Mammary epithelial cell (primary cell): ENCODE measurements at regions not wholly inside any gene's neighbourhood (a gene's known extent, or its start where the extent isn't known, plus 50 kb on each side); places are given as distances from the start of the nearest gene placed in this dataset.

Experiments
- EZH2 ChIP-seq: IDR thresholded peaks from 2 replicates; pipeline ENCODE4 v1.6.1; 2012; ENCODE audit warnings: low read length, inconsistent platforms, borderline replicate concordance
- TF ChIP-seq, protein P1 (sequence below), 2 donors: IDR thresholded peaks in 1 of 2; conservative IDR thresholded peaks in 1 of 2; 2 replicates each; pipeline ENCODE4 v1.5.1; 2011 to 2012; ENCODE audit warnings: inconsistent platforms in 2 of 2, low read length in 2 of 2, mild to moderate bottlenecking in 2 of 2, control low read depth in 1 of 2, low read depth in 1 of 2; ENCODE audit not compliant: insufficient read depth in 1 of 2; ENCODE audit errors: extremely low read depth in 1 of 2

- TF ChIP-seq, protein P1, sequence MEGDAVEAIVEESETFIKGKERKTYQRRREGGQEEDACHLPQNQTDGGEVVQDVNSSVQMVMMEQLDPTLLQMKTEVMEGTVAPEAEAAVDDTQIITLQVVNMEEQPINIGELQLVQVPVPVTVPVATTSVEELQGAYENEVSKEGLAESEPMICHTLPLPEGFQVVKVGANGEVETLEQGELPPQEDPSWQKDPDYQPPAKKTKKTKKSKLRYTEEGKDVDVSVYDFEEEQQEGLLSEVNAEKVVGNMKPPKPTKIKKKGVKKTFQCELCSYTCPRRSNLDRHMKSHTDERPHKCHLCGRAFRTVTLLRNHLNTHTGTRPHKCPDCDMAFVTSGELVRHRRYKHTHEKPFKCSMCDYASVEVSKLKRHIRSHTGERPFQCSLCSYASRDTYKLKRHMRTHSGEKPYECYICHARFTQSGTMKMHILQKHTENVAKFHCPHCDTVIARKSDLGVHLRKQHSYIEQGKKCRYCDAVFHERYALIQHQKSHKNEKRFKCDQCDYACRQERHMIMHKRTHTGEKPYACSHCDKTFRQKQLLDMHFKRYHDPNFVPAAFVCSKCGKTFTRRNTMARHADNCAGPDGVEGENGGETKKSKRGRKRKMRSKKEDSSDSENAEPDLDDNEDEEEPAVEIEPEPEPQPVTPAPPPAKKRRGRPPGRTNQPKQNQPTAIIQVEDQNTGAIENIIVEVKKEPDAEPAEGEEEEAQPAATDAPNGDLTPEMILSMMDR (conservative IDR thresholded peaks at IDR 0.05 in 1 of 2, IDR thresholded peaks at IDR 0.05 in 1 of 2; ENCODE audit: extremely low read depth in 1 of 2, insufficient read depth in 1 of 2, low read depth in 1 of 2, low read length in 2 of 2), result no peak
- TF ChIP-seq EZH2, result no peak
These were observed 260.3 kb upstream of the FAM83B start for GRCh38 chr6:54586251-54586650.
